ENCODE measurements at regions not wholly inside any gene's neighbourhood (a gene's known extent, or its start where the extent isn't known, plus 50 kb on each side); places are given as distances from the start of the nearest gene placed in this dataset.

GRCh38 chr7:42617071-42617765 is 294.7 kb downstream of the C7orf25 start:
- TF ChIP-seq ZBTB33 (IDR thresholded peaks at IDR 0.05; ENCODE audit: extremely low read depth, insufficient replicate concordance, low read length): no peak
- no peak for TF ChIP-seq SRF (IDR thresholded peaks at IDR 0.05; ENCODE audit: low read depth)
- no peak for TF ChIP-seq TCF7L2 (IDR thresholded peaks at IDR 0.05; ENCODE audit: borderline replicate concordance, extremely low read depth, insufficient read depth, insufficient read length)
- TF ChIP-seq SIN3A (IDR thresholded peaks at IDR 0.05; ENCODE audit: low read depth): no peak
- TF ChIP-seq FOSL1 (IDR thresholded peaks at IDR 0.05; ENCODE audit: low read depth): no peak
- TF ChIP-seq ZFX (IDR thresholded peaks at IDR 0.05): no peak
- TF ChIP-seq EGR1 (IDR thresholded peaks at IDR 0.05; ENCODE audit: low read depth): no peak
- no peak for TF ChIP-seq ATF3 (IDR thresholded peaks at IDR 0.05)
- TF ChIP-seq YY1 (IDR thresholded peaks at IDR 0.05; ENCODE audit: extremely low read depth, insufficient replicate concordance, low read depth, low read length): no peak
- no peak for TF ChIP-seq ZNF274 (IDR thresholded peaks at IDR 0.05; ENCODE audit: low read depth, low read length)
- no peak for TF ChIP-seq CEBPB (IDR thresholded peaks at IDR 0.05; ENCODE audit: low read depth)
- no peak for TF ChIP-seq REST (IDR thresholded peaks at IDR 0.05; ENCODE audit: low read depth)
- TF ChIP-seq EZH2 (IDR thresholded peaks at IDR 0.05): no peak
- TF ChIP-seq MAX (IDR thresholded peaks at IDR 0.05): no peak
- TF ChIP-seq SP1 (IDR thresholded peaks at IDR 0.05; ENCODE audit: low read depth): no peak
- TF ChIP-seq POLR2A (IDR thresholded peaks at IDR 0.05; ENCODE audit: borderline replicate concordance, extremely low read depth, insufficient read depth, insufficient read length): no peak
- no peak for TF ChIP-seq EZH2phosphoT487 (IDR thresholded peaks at IDR 0.05; ENCODE audit: borderline replicate concordance)

More at GRCh38 chr7:42617071-42617765, 294.7 kb downstream of the C7orf25 start:
- no peaks in the 10 kb centered on the region for H4K20me1 ChIP-seq (ENCODE audit: insufficient read depth)
- H3K9me2 ChIP-seq (ENCODE audit: insufficient read depth): no peaks in the 10 kb centered on the region
- BruUV-seq (replicated peaks): no TSS peak
- ChIA-PET CTCF (no interaction called here), RAD21 (ENCODE audit: low non-redundant PET in 1 of 2, low total read pairs in 2 of 2, uncharacterized antibody in 2 of 2, unreplicated experiment in 2 of 2) (no interaction called here), POLR2A (no interaction called here)
- DNase-seq (ENCODE audit: low read depth, low spot score) (no peak), ATAC-seq (no peak)
- no peak overlapping the region for H3K4me3 ChIP-seq (replicated peaks in 1 of 2; ENCODE audit: low read depth in 1 of 2, low read length in 2 of 2)
- intact Hi-C loops (cut with micrococcal nuclease): no loop called here
- no peak overlapping the region for H2AFZ ChIP-seq (ENCODE audit: low read depth, low read length, poor library complexity, severe bottlenecking)
- H3K9ac ChIP-seq (ENCODE audit: low read length): no peak overlapping the region
- no peak overlapping the region for H3K27ac ChIP-seq (ENCODE audit: low read depth, low read length)
- no peaks in the 10 kb centered on the region for H3K4me1 ChIP-seq (ENCODE audit: control insufficient read depth in 1 of 2, insufficient read depth in 2 of 2, low read length in 2 of 2)
- no peaks in the 10 kb centered on the region for H3K36me3 ChIP-seq (ENCODE audit: control insufficient read depth in 1 of 2, insufficient read depth in 2 of 2, low read length in 2 of 2)
- no peaks in the 10 kb centered on the region for H3K79me2 ChIP-seq (ENCODE audit: insufficient read depth, low read length)
- no peaks in the 10 kb centered on the region; a peak in 1 of 4 replicates for H3K9me3 ChIP-seq (ENCODE audit: control insufficient read depth in 1 of 2, insufficient read depth in 1 of 2, low read depth in 1 of 2, low read length in 2 of 2)
- H3K4me2 ChIP-seq (ENCODE audit: low read length): no peak overlapping the region
- H3K27me3 ChIP-seq (ENCODE audit: insufficient read depth, low read length): no peaks in the 10 kb centered on the region
